PC-3 (cell line): ENCODE measurements at regions not wholly inside any gene's neighbourhood (a gene's known extent, or its start where the extent isn't known, plus 50 kb on each side); places are given as distances from the start of the nearest gene placed in this dataset.

Experiments
- ATAC-seq: fragments of 200-7000 bp; cut with Tn5 transposase; 2 replicates; pipeline ENCODE4 v1.9.1; 2020; ENCODE audit warnings: mild to moderate bottlenecking, moderate library complexity
- BruUV-seq: library from RNA; stranded (reverse); fragments of 400-500 nt; replicated peaks from 2 replicates; lab custom pipeline; 2021; lab: Mats Ljungman, UMichigan
- CTCF ChIA-PET: fragments of 300-600 bp; sonication (Branson Sonifier 250); formaldehyde crosslinking; loops from one replicate; lab custom pipeline; 2022; ENCODE audit warnings: antibody characterized with exemption; lab: Charles Lee
- POLR2A ChIA-PET: fragments of 300-600 bp; sonication (Branson Sonifier 250); formaldehyde crosslinking; loops from one replicate; lab custom pipeline; 2022; ENCODE audit warnings: antibody characterized with exemption; ENCODE audit not compliant: unreplicated experiment; lab: Charles Lee
- DNase-seq: peaks from one replicate; pipeline ENCODE4 v3.0.0-alpha.2; 2015
- H2AFZ ChIP-seq: fragments of 300-600 bp; sonication (generic); 2 replicates; pipeline ENCODE4 v1.6.0; 2016; ENCODE audit warnings: antibody characterized with exemption, low read length
- H3F3A ChIP-seq: fragments of 300-600 bp; sonication (generic); one replicate; pipeline ENCODE4 v1.6.0; 2017; ENCODE audit warnings: antibody characterized with exemption, low read length, control low read depth, mild to moderate bottlenecking; ENCODE audit not compliant: unreplicated experiment
- H3K27ac ChIP-seq: fragments of 300-600 bp; sonication (generic); 2 replicates; pipeline ENCODE4 v1.5.1; 2016; ENCODE audit warnings: mild to moderate bottlenecking, low read length
- H3K27me3 ChIP-seq: fragments of 300-600 bp; sonication (generic); 2 replicates; pipeline ENCODE4 v1.6.1; 2016; ENCODE audit warnings: low read length, mixed read lengths
- H3K36me3 ChIP-seq: fragments of 300-600 bp; sonication (generic); 2 replicates; pipeline ENCODE4 v1.6.1; 2016; ENCODE audit warnings: low read depth, mixed run types, low read length, mixed read lengths
- H3K4me1 ChIP-seq: fragments of 300-600 bp; sonication (generic); 2 replicates; pipeline ENCODE4 v1.5.1; 2016; ENCODE audit warnings: low read length; ENCODE audit not compliant: insufficient read depth
- H3K4me2 ChIP-seq: fragments of 300-600 bp; sonication (generic); 2 replicates; pipeline ENCODE4 v1.6.0; 2016; ENCODE audit warnings: low read length
- H3K4me3 ChIP-seq: fragments of 300-600 bp; sonication (generic); 2 replicates; pipeline ENCODE4 v1.5.1; 2016; ENCODE audit warnings: mild to moderate bottlenecking, low read length, mixed read lengths
- H3K79me2 ChIP-seq: fragments of 300-600 bp; sonication (generic); 2 replicates; pipeline ENCODE4 v1.6.1; 2017; ENCODE audit warnings: low read length, mixed read lengths
- H3K9ac ChIP-seq: fragments of 300-600 bp; sonication (generic); 2 replicates; pipeline ENCODE4 v1.6.0; 2016; ENCODE audit warnings: mild to moderate bottlenecking, low read length
- H3K9me2 ChIP-seq: fragments of 300-600 bp; sonication (generic); replicated peaks from 2 replicates; pipeline ENCODE4 v1.6.1; 2016; ENCODE audit warnings: mixed run types, low read length, mixed read lengths
- H3K9me3 ChIP-seq: fragments of 300-600 bp; sonication (generic); 2 replicates; pipeline ENCODE4 v1.6.1; 2016; ENCODE audit warnings: low read length, mixed read lengths
- H4K20me1 ChIP-seq: fragments of 300-600 bp; sonication (generic); 2 replicates; pipeline ENCODE4 v1.6.1; 2016; ENCODE audit warnings: low read length, mixed read lengths
- CTCF ChIP-seq: fragments of 300-600 bp; sonication (generic); conservative IDR thresholded peaks from 2 replicates; pipeline ENCODE4 v1.5.1; 2017; ENCODE audit warnings: antibody characterized with exemption, low read depth, mild to moderate bottlenecking, low read length
- EZH2 ChIP-seq: fragments of 300-600 bp; sonication (generic); IDR thresholded peaks from one replicate; pipeline ENCODE4 v1.6.1; 2017; ENCODE audit warnings: antibody characterized with exemption, mild to moderate bottlenecking, low read length; ENCODE audit not compliant: unreplicated experiment
- EZH2phosphoT487 ChIP-seq: fragments of 300-600 bp; sonication (generic); IDR thresholded peaks from 2 replicates; pipeline ENCODE4 v1.6.1; 2018; ENCODE audit warnings: mild to moderate bottlenecking, antibody characterized with exemption, low read length, borderline replicate concordance
- intact Hi-C: fragments of 100-400 bp; cut with micrococcal nuclease; formaldehyde crosslinking; loops from 2 replicates; pipeline ENCODE4 v1.9.0; 2023

DNA sequence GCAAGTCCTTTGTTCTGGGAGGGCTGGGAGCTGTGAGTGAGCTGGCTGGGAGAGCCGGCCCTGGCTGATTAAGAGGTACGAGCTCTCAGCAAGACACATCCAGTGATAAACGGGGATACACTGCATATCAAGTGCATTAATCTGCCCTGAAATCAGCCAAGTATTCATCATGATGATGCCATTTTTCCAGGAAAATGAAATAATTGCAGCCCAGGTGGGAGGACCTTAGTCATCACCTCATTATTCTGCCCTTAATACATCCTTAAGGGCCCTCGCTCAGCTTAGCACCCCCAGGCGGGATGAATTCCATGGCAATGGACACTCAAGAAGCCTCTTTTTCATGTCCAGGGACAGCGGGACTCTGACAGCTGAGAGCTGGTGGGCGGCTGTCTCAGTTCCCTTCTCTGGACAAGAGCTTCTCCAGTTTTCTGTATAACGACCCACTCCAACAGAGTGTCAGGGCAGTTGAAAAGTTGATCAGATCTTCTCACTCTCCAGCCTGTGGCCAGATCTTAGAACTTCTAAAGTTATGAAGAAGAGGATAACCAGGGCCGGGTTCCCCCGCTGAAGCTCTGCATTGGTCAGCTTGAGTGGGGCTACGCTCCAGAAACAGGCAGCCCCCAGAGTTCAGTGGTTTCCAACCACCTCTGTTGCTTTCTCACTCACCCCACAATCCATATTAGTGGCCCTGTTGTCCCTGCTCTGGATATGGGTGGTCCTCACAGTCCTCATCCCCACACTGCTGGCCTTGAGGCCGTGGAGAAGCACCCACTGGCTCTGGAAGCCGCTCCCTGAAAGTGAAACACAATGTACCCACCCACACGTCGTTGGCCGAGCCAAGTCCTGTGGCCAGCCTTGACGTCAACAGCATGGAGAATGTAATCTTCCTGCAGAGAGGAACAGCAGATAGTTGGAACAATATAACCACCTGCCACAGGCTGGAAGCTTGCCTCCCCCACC is 306.2 kb upstream of the DIO3 start:
- CTCF ChIA-PET = no interaction called here
- TF ChIP-seq EZH2 (no peak), CTCF (no peak), EZH2phosphoT487 (no peak)
- Histone ChIP-seq H2AFZ (no peak overlapping the region), H3K79me2 (no peaks in the 10 kb centered on the region), H3K9me3 (no peaks in the 10 kb centered on the region), H3K9ac (no peak overlapping the region), H3K27ac (no peak overlapping the region), H3K4me2 (no peak overlapping the region), H3K4me1 (no peaks in the 10 kb centered on the region), H3K36me3 (no peaks in the 10 kb centered on the region), H3F3A (no peaks in the 10 kb centered on the region), H4K20me1 (no peaks in the 10 kb centered on the region), H3K4me3 (no peak overlapping the region), H3K9me2 (no peaks in the 10 kb centered on the region), H3K27me3 (no peaks in the 10 kb centered on the region)
- intact Hi-C loops = no loop called here
- POLR2A ChIA-PET = no interaction called here
- ATAC-seq (no peak), DNase-seq (no peak)
- no TSS peak for BruUV-seq

- H3K4me1 ChIP-seq = no peaks in the 10 kb centered on the region
- H3K9me2 ChIP-seq = no peaks in the 10 kb centered on the region
- H3K4me3 ChIP-seq = no peak overlapping the region
- H3K79me2 ChIP-seq = no peaks in the 10 kb centered on the region
- DNase-seq (no peak), ATAC-seq (no peak)
- H3K27ac ChIP-seq = no peak overlapping the region
- no peaks in the 10 kb centered on the region for H4K20me1 ChIP-seq
- TF ChIP-seq EZH2 (no peak), CTCF (no peak), EZH2phosphoT487 (no peak)
- no peaks in the 10 kb centered on the region for H3K9me3 ChIP-seq
- no TSS peak for BruUV-seq
- H3K4me2 ChIP-seq = no peak overlapping the region
- intact Hi-C loops = no loop called here
- H3K27me3 ChIP-seq = no peaks in the 10 kb centered on the region
- no peaks in the 10 kb centered on the region for H3F3A ChIP-seq
- ChIA-PET CTCF (no interaction called here), POLR2A (no interaction called here)
- H3K9ac ChIP-seq = no peak overlapping the region
- H3K36me3 ChIP-seq = no peaks in the 10 kb centered on the region
- H2AFZ ChIP-seq = no peak overlapping the region
These were observed 305.6 kb upstream of the DIO3 start for GRCh38 chr14:101255765-101256125.

GRCh38 chr14:101256266-101256665 is 305.0 kb upstream of the DIO3 start:
- Histone ChIP-seq H3K27me3 (no peaks in the 10 kb centered on the region), H3K27ac (no peak overlapping the region), H3K9ac (no peak overlapping the region), H3K4me1 (no peaks in the 10 kb centered on the region), H2AFZ (no peak overlapping the region), H3K36me3 (no peaks in the 10 kb centered on the region), H3K9me2 (no peaks in the 10 kb centered on the region), H3K9me3 (no peaks in the 10 kb centered on the region), H3F3A (no peaks in the 10 kb centered on the region), H4K20me1 (no peaks in the 10 kb centered on the region), H3K79me2 (no peaks in the 10 kb centered on the region), H3K4me3 (no peak overlapping the region), H3K4me2 (no peak overlapping the region)
- DNase-seq = no peak
- intact Hi-C loops = no loop called here
- ATAC-seq = no peak
- ChIA-PET CTCF (no interaction called here), POLR2A (no interaction called here)
- BruUV-seq = no TSS peak
- no peak for TF ChIP-seq CTCF
